Body of pancreas (tissue), 4 donors: ENCODE measurements at regions not wholly inside any gene's neighbourhood (a gene's known extent, or its start where the extent isn't known, plus 50 kb on each side); places are given as distances from the start of the nearest gene placed in this dataset.

Experiments
- POLR2A ChIP-seq, 3 donors: fragments of 450-650 bp; IDR thresholded peaks; one replicate each; pipeline ENCODE4 v1.6.1; 2016; ENCODE audit warnings: antibody characterized with exemption in 3 of 3, mild to moderate bottlenecking in 2 of 3
- TF ChIP-seq, protein P1 (sequence below), 7 experiments: fragments of 450-650 bp in 4 of 7; fragments of 200-600 bp in 3 of 7; sonication (generic) in 3 of 7; IDR thresholded peaks; one replicate each; pipeline ENCODE4 v1.5.1; 2016 to 2019; ENCODE audit warnings: antibody characterized with exemption in 7 of 7

GRCh38 chr10:61225939-61226338 lies 227.2 kb downstream of the TMEM26 start:
- TF ChIP-seq, protein P1, sequence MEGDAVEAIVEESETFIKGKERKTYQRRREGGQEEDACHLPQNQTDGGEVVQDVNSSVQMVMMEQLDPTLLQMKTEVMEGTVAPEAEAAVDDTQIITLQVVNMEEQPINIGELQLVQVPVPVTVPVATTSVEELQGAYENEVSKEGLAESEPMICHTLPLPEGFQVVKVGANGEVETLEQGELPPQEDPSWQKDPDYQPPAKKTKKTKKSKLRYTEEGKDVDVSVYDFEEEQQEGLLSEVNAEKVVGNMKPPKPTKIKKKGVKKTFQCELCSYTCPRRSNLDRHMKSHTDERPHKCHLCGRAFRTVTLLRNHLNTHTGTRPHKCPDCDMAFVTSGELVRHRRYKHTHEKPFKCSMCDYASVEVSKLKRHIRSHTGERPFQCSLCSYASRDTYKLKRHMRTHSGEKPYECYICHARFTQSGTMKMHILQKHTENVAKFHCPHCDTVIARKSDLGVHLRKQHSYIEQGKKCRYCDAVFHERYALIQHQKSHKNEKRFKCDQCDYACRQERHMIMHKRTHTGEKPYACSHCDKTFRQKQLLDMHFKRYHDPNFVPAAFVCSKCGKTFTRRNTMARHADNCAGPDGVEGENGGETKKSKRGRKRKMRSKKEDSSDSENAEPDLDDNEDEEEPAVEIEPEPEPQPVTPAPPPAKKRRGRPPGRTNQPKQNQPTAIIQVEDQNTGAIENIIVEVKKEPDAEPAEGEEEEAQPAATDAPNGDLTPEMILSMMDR (IDR thresholded peaks at IDR 0.05): no peak
- TF ChIP-seq POLR2A (IDR thresholded peaks at IDR 0.05): no peak
